ENCODE measurements at regions not wholly inside any gene's neighbourhood (a gene's known extent, or its start where the extent isn't known, plus 50 kb on each side); places are given as distances from the start of the nearest gene placed in this dataset.

DNA sequence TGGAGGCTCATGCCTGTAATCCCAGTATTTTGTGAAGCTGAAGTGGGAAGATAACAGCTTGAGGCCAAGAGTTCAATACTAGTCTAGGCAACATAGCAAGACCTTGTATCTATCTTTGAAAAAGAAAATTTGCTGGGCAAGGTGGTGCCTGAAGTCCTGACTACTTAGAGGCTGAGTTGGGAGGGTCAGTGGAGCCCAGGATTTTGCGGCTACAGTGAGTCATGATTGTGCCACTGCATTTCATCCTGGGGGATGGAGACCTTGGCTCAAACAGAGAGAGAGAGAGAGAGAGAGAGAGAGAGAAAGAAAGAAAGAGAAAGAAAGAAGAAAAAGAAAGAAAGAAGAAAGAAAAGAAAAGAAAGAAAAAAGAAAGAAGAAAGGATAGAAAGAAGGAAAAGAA is 1872.3 kb upstream of the PCDH20 start (continued):
- TF ChIP-seq ETV6 (conservative IDR thresholded peaks at IDR 0.05 in 1 of 2, IDR thresholded peaks at IDR 0.05 in 1 of 2; ENCODE audit: borderline replicate concordance in 1 of 2, low read depth in 1 of 2) (no peak), YY1 (IDR thresholded peaks at IDR 0.05; ENCODE audit: low read depth, low read length) (no peak), CREM (IDR thresholded peaks at IDR 0.05; ENCODE audit: low read depth) (no peak), ZNF24 (IDR thresholded peaks at IDR 0.05) (no peak), NR2C1 (IDR thresholded peaks at IDR 0.05) (no peak)
- TF ChIP-seq, protein P1, sequence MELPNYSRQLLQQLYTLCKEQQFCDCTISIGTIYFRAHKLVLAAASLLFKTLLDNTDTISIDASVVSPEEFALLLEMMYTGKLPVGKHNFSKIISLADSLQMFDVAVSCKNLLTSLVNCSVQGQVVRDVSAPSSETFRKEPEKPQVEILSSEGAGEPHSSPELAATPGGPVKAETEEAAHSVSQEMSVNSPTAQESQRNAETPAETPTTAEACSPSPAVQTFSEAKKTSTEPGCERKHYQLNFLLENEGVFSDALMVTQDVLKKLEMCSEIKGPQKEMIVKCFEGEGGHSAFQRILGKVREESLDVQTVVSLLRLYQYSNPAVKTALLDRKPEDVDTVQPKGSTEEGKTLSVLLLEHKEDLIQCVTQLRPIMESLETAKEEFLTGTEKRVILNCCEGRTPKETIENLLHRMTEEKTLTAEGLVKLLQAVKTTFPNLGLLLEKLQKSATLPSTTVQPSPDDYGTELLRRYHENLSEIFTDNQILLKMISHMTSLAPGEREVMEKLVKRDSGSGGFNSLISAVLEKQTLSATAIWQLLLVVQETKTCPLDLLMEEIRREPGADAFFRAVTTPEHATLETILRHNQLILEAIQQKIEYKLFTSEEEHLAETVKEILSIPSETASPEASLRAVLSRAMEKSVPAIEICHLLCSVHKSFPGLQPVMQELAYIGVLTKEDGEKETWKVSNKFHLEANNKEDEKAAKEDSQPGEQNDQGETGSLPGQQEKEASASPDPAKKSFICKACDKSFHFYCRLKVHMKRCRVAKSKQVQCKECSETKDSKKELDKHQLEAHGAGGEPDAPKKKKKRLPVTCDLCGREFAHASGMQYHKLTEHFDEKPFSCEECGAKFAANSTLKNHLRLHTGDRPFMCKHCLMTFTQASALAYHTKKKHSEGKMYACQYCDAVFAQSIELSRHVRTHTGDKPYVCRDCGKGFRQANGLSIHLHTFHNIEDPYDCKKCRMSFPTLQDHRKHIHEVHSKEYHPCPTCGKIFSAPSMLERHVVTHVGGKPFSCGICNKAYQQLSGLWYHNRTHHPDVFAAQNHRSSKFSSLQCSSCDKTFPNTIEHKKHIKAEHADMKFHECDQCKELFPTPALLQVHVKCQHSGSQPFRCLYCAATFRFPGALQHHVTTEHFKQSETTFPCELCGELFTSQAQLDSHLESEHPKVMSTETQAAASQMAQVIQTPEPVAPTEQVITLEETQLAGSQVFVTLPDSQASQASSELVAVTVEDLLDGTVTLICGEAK (IDR thresholded peaks at IDR 0.05; ENCODE audit: borderline replicate concordance) = no peak
- TF ChIP-seq, protein P2, sequence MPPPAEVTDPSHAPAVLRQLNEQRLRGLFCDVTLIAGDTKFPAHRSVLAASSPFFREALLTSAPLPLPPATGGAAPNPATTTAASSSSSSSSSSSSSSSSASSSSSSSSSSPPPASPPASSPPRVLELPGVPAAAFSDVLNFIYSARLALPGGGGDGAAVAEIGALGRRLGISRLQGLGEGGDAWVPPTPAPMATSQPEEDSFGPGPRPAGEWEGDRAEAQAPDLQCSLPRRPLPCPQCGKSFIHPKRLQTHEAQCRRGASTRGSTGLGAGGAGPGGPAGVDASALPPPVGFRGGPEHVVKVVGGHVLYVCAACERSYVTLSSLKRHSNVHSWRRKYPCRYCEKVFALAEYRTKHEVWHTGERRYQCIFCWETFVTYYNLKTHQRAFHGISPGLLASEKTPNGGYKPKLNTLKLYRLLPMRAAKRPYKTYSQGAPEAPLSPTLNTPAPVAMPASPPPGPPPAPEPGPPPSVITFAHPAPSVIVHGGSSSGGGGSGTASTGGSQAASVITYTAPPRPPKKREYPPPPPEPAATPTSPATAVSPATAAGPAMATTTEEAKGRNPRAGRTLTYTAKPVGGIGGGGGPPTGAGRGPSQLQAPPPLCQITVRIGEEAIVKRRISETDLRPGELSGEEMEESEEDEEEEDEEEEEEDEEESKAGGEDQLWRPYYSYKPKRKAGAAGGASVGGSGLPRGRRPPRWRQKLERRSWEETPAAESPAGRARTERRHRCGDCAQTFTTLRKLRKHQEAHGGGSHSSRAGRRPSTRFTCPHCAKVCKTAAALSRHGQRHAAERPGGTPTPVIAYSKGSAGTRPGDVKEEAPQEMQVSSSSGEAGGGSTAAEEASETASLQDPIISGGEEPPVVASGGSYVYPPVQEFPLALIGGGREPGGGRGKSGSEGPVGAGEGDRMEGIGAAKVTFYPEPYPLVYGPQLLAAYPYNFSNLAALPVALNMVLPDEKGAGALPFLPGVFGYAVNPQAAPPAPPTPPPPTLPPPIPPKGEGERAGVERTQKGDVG (CRISPR knock-in tag; IDR thresholded peaks at IDR 0.05) = no peak
